ENCODE measurements at regions not wholly inside any gene's neighbourhood (a gene's known extent, or its start where the extent isn't known, plus 50 kb on each side); places are given as distances from the start of the nearest gene placed in this dataset.
A peak's percentile ranks its signal among the peaks of the same experiment; 100 is the strongest.

- Histone ChIP-seq H3K27ac (ENCODE audit: insufficient read depth, low read length, poor library complexity, severe bottlenecking) (no peak overlapping the region), H3K9me3 (ENCODE audit: control insufficient read depth in 2 of 2, low read length in 2 of 2) (no peaks in the 10 kb centered on the region), H3K36me3 (ENCODE audit: control insufficient read depth, insufficient read depth, low read length) (no peaks in the 10 kb centered on the region), H3K27me3 (ENCODE audit: control insufficient read depth, insufficient read depth, low read length) (no peaks in the 10 kb centered on the region), H3K4me1 (ENCODE audit: control insufficient read depth, insufficient read depth, low read length, poor library complexity, severe bottlenecking) (no peaks in the 10 kb centered on the region), H3K4me3 (ENCODE audit: low read depth, low read length) (no peak overlapping the region)
- Mint-ChIP-seq H3K4me1 (no peaks in the 10 kb centered on the region), H3K9me3 (peaks cover 0 to 11% (median 4%) of the 10 kb centered on the region in 7 donors), H3K27me3 (no peaks in the 10 kb centered on the region), H3K27ac (no peak overlapping the region), H3K4me3 (no peak overlapping the region), H3K36me3 (no peaks in the 10 kb centered on the region)
- DNase-seq (no peak), ATAC-seq (ENCODE audit: low read depth in 2 of 2) (no peak)
Observed at GRCh38 chr12:126889501-126889900, 1377.5 kb upstream of the TMEM132C start.

- H3K36me3 Mint-ChIP-seq, result no peaks in the 10 kb centered on the region
- DNase-seq (no peak), ATAC-seq (ENCODE audit: low read depth in 2 of 2) (no peak)
- H3K9me3 Mint-ChIP-seq, result peaks cover 0 to 11% (median 4%) of the 10 kb centered on the region in 7 donors
- H3K4me1 Mint-ChIP-seq, result no peaks in the 10 kb centered on the region
- no peaks in the 10 kb centered on the region for H3K27me3 Mint-ChIP-seq
- Histone ChIP-seq H3K4me1 (ENCODE audit: control insufficient read depth, insufficient read depth, low read length, poor library complexity, severe bottlenecking) (no peaks in the 10 kb centered on the region), H3K36me3 (ENCODE audit: control insufficient read depth, insufficient read depth, low read length) (no peaks in the 10 kb centered on the region), H3K9me3 (ENCODE audit: control insufficient read depth in 2 of 2, low read length in 2 of 2) (no peaks in the 10 kb centered on the region), H3K4me3 (ENCODE audit: low read depth, low read length) (no peak overlapping the region), H3K27me3 (ENCODE audit: control insufficient read depth, insufficient read depth, low read length) (no peaks in the 10 kb centered on the region), H3K27ac (ENCODE audit: insufficient read depth, low read length, poor library complexity, severe bottlenecking) (no peak overlapping the region)
- H3K4me3 Mint-ChIP-seq, result no peak overlapping the region
- H3K27ac Mint-ChIP-seq, result no peak overlapping the region
Observed at GRCh38 chr12:126890097-126890496, 1376.9 kb upstream of the TMEM132C start.

GRCh38 chr12:126891789-126892188 lies 1375.2 kb upstream of the TMEM132C start:
- Histone ChIP-seq H3K27ac (ENCODE audit: insufficient read depth, low read length, poor library complexity, severe bottlenecking) (no peak overlapping the region), H3K27me3 (ENCODE audit: control insufficient read depth, insufficient read depth, low read length) (no peaks in the 10 kb centered on the region), H3K36me3 (ENCODE audit: control insufficient read depth, insufficient read depth, low read length) (no peaks in the 10 kb centered on the region), H3K9me3 (ENCODE audit: control insufficient read depth in 2 of 2, low read length in 2 of 2) (no peaks in the 10 kb centered on the region), H3K4me1 (ENCODE audit: control insufficient read depth, insufficient read depth, low read length, poor library complexity, severe bottlenecking) (no peaks in the 10 kb centered on the region), H3K4me3 (ENCODE audit: low read depth, low read length) (no peak overlapping the region)
- DNase-seq (no peak), ATAC-seq (ENCODE audit: low read depth in 2 of 2) (no peak)
- H3K4me3 Mint-ChIP-seq, result no peak overlapping the region
- H3K36me3 Mint-ChIP-seq, result no peaks in the 10 kb centered on the region
- no peaks in the 10 kb centered on the region for H3K4me1 Mint-ChIP-seq
- H3K27ac Mint-ChIP-seq, result peak overlapping the region in 1 of 3 donors; percentile 56
- peaks cover 0 to 15% (median 4%) of the 10 kb centered on the region in 7 donors for H3K9me3 Mint-ChIP-seq
- peaks cover 4% of the 10 kb centered on the region for H3K27me3 Mint-ChIP-seq

- Mint-ChIP-seq H3K4me3 (no peak overlapping the region), H3K27ac (no peak overlapping the region), H3K9me3 (peaks cover 0 to 14% (median 4%) of the 10 kb centered on the region in 7 donors), H3K4me1 (no peaks in the 10 kb centered on the region), H3K27me3 (peaks cover 4% of the 10 kb centered on the region), H3K36me3 (no peaks in the 10 kb centered on the region)
- no peak for ATAC-seq (ENCODE audit: low read depth in 2 of 2)
- no peaks in the 10 kb centered on the region for H3K27me3 ChIP-seq (ENCODE audit: control insufficient read depth, insufficient read depth, low read length)
- H3K9me3 ChIP-seq (ENCODE audit: control insufficient read depth in 2 of 2, low read length in 2 of 2), result peaks cover 0 to 2% of the 10 kb centered on the region in 2 experiments
- no peaks in the 10 kb centered on the region for H3K36me3 ChIP-seq (ENCODE audit: control insufficient read depth, insufficient read depth, low read length)
- no peaks in the 10 kb centered on the region for H3K4me1 ChIP-seq (ENCODE audit: control insufficient read depth, insufficient read depth, low read length, poor library complexity, severe bottlenecking)
- H3K4me3 ChIP-seq (ENCODE audit: low read depth, low read length), result no peak overlapping the region
- no peak overlapping the region for H3K27ac ChIP-seq (ENCODE audit: insufficient read depth, low read length, poor library complexity, severe bottlenecking)
- no peak for DNase-seq
Observed at GRCh38 chr12:126895951-126896913, 1370.7 kb upstream of the TMEM132C start.

- DNase-seq (no peak), ATAC-seq (ENCODE audit: low read depth in 2 of 2) (no peak)
- Mint-ChIP-seq H3K9me3 (peaks cover 0 to 11% (median 2%) of the 10 kb centered on the region in 7 donors), H3K27ac (no peak overlapping the region), H3K27me3 (peaks cover 4% of the 10 kb centered on the region), H3K4me1 (no peaks in the 10 kb centered on the region), H3K36me3 (no peaks in the 10 kb centered on the region), H3K4me3 (no peak overlapping the region)
- no peaks in the 10 kb centered on the region for H3K36me3 ChIP-seq (ENCODE audit: control insufficient read depth, insufficient read depth, low read length)
- H3K9me3 ChIP-seq (ENCODE audit: control insufficient read depth in 2 of 2, low read length in 2 of 2), result peaks cover 0 to 2% of the 10 kb centered on the region in 2 experiments
- H3K27ac ChIP-seq (ENCODE audit: insufficient read depth, low read length, poor library complexity, severe bottlenecking), result no peak overlapping the region
- H3K4me1 ChIP-seq (ENCODE audit: control insufficient read depth, insufficient read depth, low read length, poor library complexity, severe bottlenecking), result no peaks in the 10 kb centered on the region
- H3K4me3 ChIP-seq (ENCODE audit: low read depth, low read length), result no peak overlapping the region
- H3K27me3 ChIP-seq (ENCODE audit: control insufficient read depth, insufficient read depth, low read length), result no peaks in the 10 kb centered on the region
Observed at GRCh38 chr12:126897102-126897501, 1369.9 kb upstream of the TMEM132C start.

GRCh38 chr12:126897778-126898177 lies 1369.2 kb upstream of the TMEM132C start:
- DNase-seq, result no peak
- peaks cover 0 to 10% (median 2%) of the 10 kb centered on the region in 7 donors for H3K9me3 Mint-ChIP-seq
- peaks cover 4% of the 10 kb centered on the region for H3K27me3 Mint-ChIP-seq
- H3K4me1 Mint-ChIP-seq, result no peaks in the 10 kb centered on the region
- no peak overlapping the region for H3K4me3 ChIP-seq (ENCODE audit: low read depth, low read length)
- no peaks in the 10 kb centered on the region for H3K36me3 ChIP-seq (ENCODE audit: control insufficient read depth, insufficient read depth, low read length)
- no peak overlapping the region for H3K27ac Mint-ChIP-seq
- no peak overlapping the region for H3K27ac ChIP-seq (ENCODE audit: insufficient read depth, low read length, poor library complexity, severe bottlenecking)
- peaks cover 0 to 2% of the 10 kb centered on the region in 2 experiments for H3K9me3 ChIP-seq (ENCODE audit: control insufficient read depth in 2 of 2, low read length in 2 of 2)
- ATAC-seq (ENCODE audit: low read depth in 2 of 2), result no peak
- H3K36me3 Mint-ChIP-seq, result no peaks in the 10 kb centered on the region
- no peaks in the 10 kb centered on the region for H3K27me3 ChIP-seq (ENCODE audit: control insufficient read depth, insufficient read depth, low read length)
- H3K4me1 ChIP-seq (ENCODE audit: control insufficient read depth, insufficient read depth, low read length, poor library complexity, severe bottlenecking), result no peaks in the 10 kb centered on the region
- H3K4me3 Mint-ChIP-seq, result no peak overlapping the region

- Mint-ChIP-seq H3K36me3 (no peaks in the 10 kb centered on the region), H3K4me3 (no peak overlapping the region), H3K9me3 (peaks cover 0 to 8% (median 1%) of the 10 kb centered on the region in 7 donors), H3K4me1 (no peaks in the 10 kb centered on the region), H3K27ac (peak overlapping the region in 1 of 3 donors; percentile 47), H3K27me3 (peaks cover 4% of the 10 kb centered on the region)
- ATAC-seq (ENCODE audit: low read depth in 2 of 2), result no peak
- H3K36me3 ChIP-seq (ENCODE audit: control insufficient read depth, insufficient read depth, low read length), result no peaks in the 10 kb centered on the region
- no peaks in the 10 kb centered on the region for H3K27me3 ChIP-seq (ENCODE audit: control insufficient read depth, insufficient read depth, low read length)
- no peaks in the 10 kb centered on the region for H3K4me1 ChIP-seq (ENCODE audit: control insufficient read depth, insufficient read depth, low read length, poor library complexity, severe bottlenecking)
- no peak for DNase-seq
- H3K4me3 ChIP-seq (ENCODE audit: low read depth, low read length), result no peak overlapping the region
- peaks cover 0 to 2% of the 10 kb centered on the region in 2 experiments for H3K9me3 ChIP-seq (ENCODE audit: control insufficient read depth in 2 of 2, low read length in 2 of 2)
- no peak overlapping the region for H3K27ac ChIP-seq (ENCODE audit: insufficient read depth, low read length, poor library complexity, severe bottlenecking)
Observed at GRCh38 chr12:126898562-126898961, 1368.4 kb upstream of the TMEM132C start.
